ENCODE measurements at regions not wholly inside any gene's neighbourhood (a gene's known extent, or its start where the extent isn't known, plus 50 kb on each side); places are given as distances from the start of the nearest gene placed in this dataset.

DNA sequence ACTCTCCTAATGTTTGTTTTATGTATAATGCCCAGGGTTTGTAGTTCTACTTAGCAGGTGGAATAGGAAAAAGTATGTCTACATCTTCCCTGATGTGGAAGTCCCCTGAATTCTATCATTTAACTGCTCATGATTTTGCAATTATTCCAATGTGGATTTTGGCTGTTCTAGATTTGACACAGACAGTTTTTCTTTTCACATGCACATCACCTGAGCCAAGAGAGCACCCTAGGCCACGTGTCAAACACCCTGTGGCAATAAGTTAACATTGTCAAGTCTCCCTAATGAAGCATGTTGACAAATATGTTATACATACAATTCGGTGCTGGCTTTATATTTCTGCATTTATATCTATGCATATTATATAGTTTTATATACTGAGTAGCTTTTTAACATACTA lies 70.0 kb upstream of the SUCLG2 start:
- Histone ChIP-seq H3K27me3 (no peaks in the 10 kb centered on the region), H3K27ac (no peak overlapping the region), H3K4me1 (no peaks in the 10 kb centered on the region), H3K9me3 (peaks cover 5% of the 10 kb centered on the region), H3K4me2 (no peak overlapping the region), H3K9ac (no peak overlapping the region), H3K4me3 (no peak overlapping the region), H3K36me3 (no peaks in the 10 kb centered on the region), H4K20me1 (no peaks in the 10 kb centered on the region)
- no peak for TF ChIP-seq Cebpa-rat (IDR thresholded peaks at IDR 0.05)

DNA sequence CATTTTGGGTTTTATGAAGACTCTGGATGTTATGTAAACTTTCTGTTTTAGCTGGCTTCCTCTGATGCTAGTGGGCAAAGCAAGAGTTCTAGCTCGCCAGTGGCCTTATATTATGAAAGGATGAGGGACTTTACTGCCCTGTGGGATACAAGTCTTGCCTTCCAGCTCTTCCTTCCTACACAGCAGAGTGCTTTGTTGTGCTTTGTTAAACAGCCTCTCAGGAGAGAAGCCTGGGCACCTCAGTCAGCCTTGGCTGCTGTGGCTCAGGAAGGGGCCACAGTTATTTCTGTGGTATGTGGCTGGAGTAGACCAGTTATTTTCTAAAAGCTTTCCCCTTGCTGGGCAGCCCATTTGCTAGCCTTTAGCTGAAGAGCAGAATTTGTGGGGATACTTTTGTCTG lies 69.5 kb upstream of the SUCLG2 start:
- H3K27ac ChIP-seq, result no peak overlapping the region
- H3K4me1 ChIP-seq, result no peaks in the 10 kb centered on the region
- no peak overlapping the region for H3K9ac ChIP-seq
- H3K27me3 ChIP-seq, result no peaks in the 10 kb centered on the region
- no peaks in the 10 kb centered on the region for H4K20me1 ChIP-seq
- no peaks in the 10 kb centered on the region for H3K36me3 ChIP-seq
- no peak for TF ChIP-seq Cebpa-rat (IDR thresholded peaks at IDR 0.05)
- H3K4me3 ChIP-seq, result no peak overlapping the region
- no peak overlapping the region for H3K4me2 ChIP-seq
- peaks cover 5% of the 10 kb centered on the region for H3K9me3 ChIP-seq

DNA sequence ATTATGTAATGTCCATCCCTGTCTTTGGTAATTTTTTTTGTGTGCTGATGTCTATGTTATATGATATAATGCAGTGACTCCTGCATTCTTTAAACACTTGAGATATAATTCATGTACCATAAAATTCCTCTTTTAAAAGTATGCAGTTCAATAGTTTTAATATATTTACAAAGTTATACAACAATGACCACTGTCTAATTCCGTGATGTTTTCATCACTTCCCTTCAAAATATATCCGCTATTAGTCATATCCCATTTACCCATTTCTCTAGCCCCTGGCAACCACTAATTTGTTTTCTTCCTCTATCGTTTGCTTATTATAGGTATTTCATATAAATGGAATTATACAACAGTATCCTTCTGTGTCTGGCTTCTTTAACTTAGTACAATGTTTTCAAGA lies 64.9 kb upstream of the SUCLG2 start:
- no peaks in the 10 kb centered on the region for H3K36me3 ChIP-seq
- H3K27ac ChIP-seq, result no peak overlapping the region
- H3K4me2 ChIP-seq, result no peak overlapping the region

DNA sequence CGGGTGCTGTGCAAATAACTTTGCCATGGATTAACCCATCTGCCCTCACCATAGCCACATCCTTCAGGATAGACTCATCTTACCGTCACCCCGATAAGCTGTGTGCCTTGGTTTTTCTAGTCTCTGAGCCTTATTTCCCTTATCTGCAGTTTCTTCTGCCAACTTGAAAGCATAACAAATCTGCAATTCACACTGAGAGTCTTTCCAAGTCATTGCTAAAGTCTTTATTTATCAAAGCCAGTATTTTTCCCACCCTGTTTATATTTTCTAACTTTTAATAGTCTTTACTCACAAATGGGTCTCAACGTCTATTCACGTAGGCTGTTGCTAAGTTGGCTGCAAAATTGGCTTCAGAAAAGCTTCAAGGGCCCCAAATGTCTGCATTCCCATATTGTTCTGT lies 61.6 kb upstream of the SUCLG2 start:
- Histone ChIP-seq H3K4me3 (no peak overlapping the region), H3K4me1 (no peaks in the 10 kb centered on the region), H3K9ac (no peak overlapping the region)

More for the DNA sequence above, 64.9 kb upstream of the SUCLG2 start:
- no peak for TF ChIP-seq Cebpa-rat (IDR thresholded peaks at IDR 0.05)
- Histone ChIP-seq H3K27me3 (no peaks in the 10 kb centered on the region), H3K9ac (no peak overlapping the region), H4K20me1 (no peaks in the 10 kb centered on the region), H3K4me1 (no peaks in the 10 kb centered on the region), H3K9me3 (peaks cover 5% of the 10 kb centered on the region), H3K4me3 (no peak overlapping the region)

DNA sequence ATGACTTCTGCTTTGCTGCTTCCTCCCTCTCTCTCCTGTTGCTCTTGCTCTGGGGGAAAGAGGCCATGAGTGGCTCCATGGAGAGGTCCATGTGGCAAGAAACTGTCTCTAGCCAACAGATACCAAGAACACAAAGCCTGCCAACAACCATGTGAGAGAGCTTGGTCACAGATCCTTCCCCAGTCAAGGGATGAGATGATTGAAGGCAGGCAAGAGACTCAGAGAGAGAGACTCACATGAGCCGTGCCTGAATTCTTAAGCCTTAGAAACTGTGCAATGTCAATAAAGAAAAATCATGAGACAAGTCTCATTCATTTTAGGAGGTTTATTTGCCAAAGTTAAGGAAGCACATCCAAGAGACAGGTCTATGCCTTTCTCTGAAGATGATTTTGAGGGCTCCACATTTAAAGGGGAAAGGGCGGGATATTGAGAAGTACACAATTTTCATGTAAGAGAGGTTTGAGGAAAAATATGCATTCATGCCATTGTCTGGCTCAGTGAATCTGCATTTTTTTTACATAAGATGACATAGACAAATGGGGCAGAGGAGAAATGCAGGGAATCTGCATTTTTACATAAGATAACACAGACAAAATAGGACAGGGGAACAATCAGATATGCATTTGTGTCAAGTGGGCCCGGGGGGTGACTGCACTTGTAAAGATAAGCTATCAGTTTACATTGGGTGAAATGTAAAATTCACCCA lies 59.5 kb upstream of the SUCLG2 start:
- Histone ChIP-seq H3K27ac (no peak overlapping the region), H3K36me3 (no peaks in the 10 kb centered on the region), H4K20me1 (no peaks in the 10 kb centered on the region), H3K27me3 (no peaks in the 10 kb centered on the region), H3K4me1 (no peaks in the 10 kb centered on the region), H3K4me3 (no peak overlapping the region), H3K9ac (no peak overlapping the region), H3K9me3 (no peaks in the 10 kb centered on the region), H3K4me2 (no peak overlapping the region)
- TF ChIP-seq Cebpa-rat (IDR thresholded peaks at IDR 0.05), result no peak

More for the DNA sequence above, 61.6 kb upstream of the SUCLG2 start:
- Histone ChIP-seq H3K27me3 (no peaks in the 10 kb centered on the region), H4K20me1 (no peaks in the 10 kb centered on the region), H3K36me3 (no peaks in the 10 kb centered on the region), H3K9me3 (peaks cover under 1% of the 10 kb centered on the region), H3K4me2 (no peak overlapping the region), H3K27ac (no peak overlapping the region)
- no peak for TF ChIP-seq Cebpa-rat (IDR thresholded peaks at IDR 0.05)

DNA sequence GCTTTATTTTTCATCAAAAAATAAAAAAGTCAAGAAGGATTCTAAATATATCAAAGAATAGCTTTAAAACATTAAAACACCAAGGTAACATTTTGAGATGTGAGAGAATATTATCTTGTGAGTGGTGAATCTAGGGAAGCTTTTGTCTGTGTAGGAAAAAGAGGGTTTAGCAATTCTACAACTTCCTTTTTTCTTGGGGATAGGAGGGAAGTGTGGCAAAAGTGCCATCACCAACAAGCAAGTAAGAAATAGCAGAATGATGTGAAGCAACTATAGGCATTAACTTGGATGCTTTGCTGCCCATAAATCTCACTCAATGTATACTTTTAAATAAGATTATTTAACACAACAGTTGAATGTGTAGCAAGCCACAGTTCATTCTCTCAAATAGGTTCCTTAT lies 57.8 kb upstream of the SUCLG2 start:
- Histone ChIP-seq H3K9ac (no peak overlapping the region), H3K9me3 (no peaks in the 10 kb centered on the region), H4K20me1 (no peaks in the 10 kb centered on the region), H3K27me3 (no peaks in the 10 kb centered on the region), H3K27ac (no peak overlapping the region), H3K36me3 (no peaks in the 10 kb centered on the region), H3K4me2 (no peak overlapping the region), H3K4me1 (no peaks in the 10 kb centered on the region), H3K4me3 (no peak overlapping the region)
- TF ChIP-seq Cebpa-rat (IDR thresholded peaks at IDR 0.05), result no peak

DNA sequence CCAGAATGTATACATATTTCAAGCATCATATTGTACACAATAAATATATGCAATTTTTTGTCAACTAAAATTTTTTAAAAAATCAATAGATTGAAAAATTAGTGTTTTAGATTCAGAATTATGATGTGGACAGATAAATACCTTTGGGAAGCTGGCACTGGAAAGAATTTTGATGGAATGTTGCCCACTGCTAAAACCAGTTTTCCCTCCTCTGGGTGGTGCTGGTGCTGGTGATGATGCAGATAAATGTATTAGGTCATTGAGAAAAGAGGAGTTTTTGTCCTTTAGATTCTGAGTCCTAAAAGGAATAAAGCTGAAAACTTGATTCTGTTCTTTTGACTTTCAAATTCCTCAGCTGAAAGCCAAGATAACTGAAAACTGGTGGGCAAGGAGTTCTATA lies 56.0 kb upstream of the SUCLG2 start:
- H3K4me2 ChIP-seq, result no peak overlapping the region
- no peaks in the 10 kb centered on the region for H3K36me3 ChIP-seq
- no peaks in the 10 kb centered on the region for H4K20me1 ChIP-seq
- TF ChIP-seq Cebpa-rat (IDR thresholded peaks at IDR 0.05), result no peak
- no peaks in the 10 kb centered on the region for H3K9me3 ChIP-seq
- H3K27ac ChIP-seq, result no peak overlapping the region
- H3K4me1 ChIP-seq, result no peaks in the 10 kb centered on the region
- no peak overlapping the region for H3K4me3 ChIP-seq
- H3K9ac ChIP-seq, result no peak overlapping the region
- no peaks in the 10 kb centered on the region for H3K27me3 ChIP-seq

DNA sequence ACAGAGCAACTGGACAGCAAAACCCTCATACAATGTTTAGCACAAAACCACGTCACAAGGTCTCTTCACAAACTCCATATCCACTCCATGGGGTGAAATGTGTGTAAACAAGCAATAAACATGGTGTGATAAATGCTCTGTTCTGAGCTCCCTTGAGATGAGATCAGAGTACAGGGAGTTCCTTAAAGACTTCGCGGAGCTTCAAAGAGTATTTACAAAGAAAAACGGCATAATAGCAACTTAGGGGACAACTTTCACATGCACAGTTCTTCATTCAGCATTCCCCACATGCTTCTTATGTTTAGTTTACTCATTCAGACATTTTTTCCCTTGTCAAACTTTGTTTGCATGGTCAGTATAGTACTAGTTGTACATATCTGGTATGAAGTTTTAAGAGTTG lies 52.5 kb upstream of the SUCLG2 start:
- H3K4me3 ChIP-seq, result no peak overlapping the region
- no peak for TF ChIP-seq Cebpa-rat (IDR thresholded peaks at IDR 0.05)

DNA sequence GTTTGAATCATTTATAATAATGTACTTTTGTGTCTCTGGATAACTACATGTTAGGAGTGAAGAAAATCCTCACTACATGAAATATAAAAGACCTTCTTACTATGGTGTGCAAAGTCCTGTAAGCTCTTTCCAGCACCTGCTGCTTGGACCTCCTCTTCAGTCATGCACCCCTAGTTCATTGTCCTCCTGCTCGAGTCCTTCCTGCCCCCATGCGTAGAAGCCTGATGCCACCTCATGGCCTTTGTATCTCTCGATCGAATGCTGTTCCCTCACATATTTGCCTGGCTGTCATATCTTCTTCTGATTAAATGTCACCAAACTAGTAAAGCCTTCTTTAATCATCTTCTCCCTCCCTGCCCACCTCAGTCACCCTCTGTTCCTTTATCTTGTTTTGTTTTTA lies 49.9 kb upstream of the SUCLG2 start:
- H3K4me1 ChIP-seq, result no peaks in the 10 kb centered on the region
- TF ChIP-seq Cebpa-rat (IDR thresholded peaks at IDR 0.05), result no peak
- no peaks in the 10 kb centered on the region for H4K20me1 ChIP-seq
- H3K27ac ChIP-seq, result no peak overlapping the region
- no peaks in the 10 kb centered on the region for H3K36me3 ChIP-seq
- no peak overlapping the region for H3K9ac ChIP-seq
- no peaks in the 10 kb centered on the region for H3K27me3 ChIP-seq
- H3K9me3 ChIP-seq, result no peaks in the 10 kb centered on the region
- H3K4me2 ChIP-seq, result no peak overlapping the region
- no peak overlapping the region for H3K4me3 ChIP-seq

More for the DNA sequence above, 52.5 kb upstream of the SUCLG2 start:
- Histone ChIP-seq H3K27ac (no peak overlapping the region), H3K9ac (no peak overlapping the region), H3K27me3 (no peaks in the 10 kb centered on the region), H3K4me2 (no peak overlapping the region), H3K36me3 (no peaks in the 10 kb centered on the region), H3K4me1 (no peaks in the 10 kb centered on the region), H3K9me3 (no peaks in the 10 kb centered on the region), H4K20me1 (no peaks in the 10 kb centered on the region)

Data from BLaER1 (cell line).